HG02885 (cell line): ENCODE measurements at regions not wholly inside any gene's neighbourhood (a gene's known extent, or its start where the extent isn't known, plus 50 kb on each side); places are given as distances from the start of the nearest gene placed in this dataset.

Experiments
- ATAC-seq: cut with Tn5 transposase; IDR thresholded peaks from one replicate; pipeline ENCODE4 v1.9.1; 2021; ENCODE audit warnings: mild to moderate bottlenecking; ENCODE audit not compliant: unreplicated experiment, poor library complexity

DNA sequence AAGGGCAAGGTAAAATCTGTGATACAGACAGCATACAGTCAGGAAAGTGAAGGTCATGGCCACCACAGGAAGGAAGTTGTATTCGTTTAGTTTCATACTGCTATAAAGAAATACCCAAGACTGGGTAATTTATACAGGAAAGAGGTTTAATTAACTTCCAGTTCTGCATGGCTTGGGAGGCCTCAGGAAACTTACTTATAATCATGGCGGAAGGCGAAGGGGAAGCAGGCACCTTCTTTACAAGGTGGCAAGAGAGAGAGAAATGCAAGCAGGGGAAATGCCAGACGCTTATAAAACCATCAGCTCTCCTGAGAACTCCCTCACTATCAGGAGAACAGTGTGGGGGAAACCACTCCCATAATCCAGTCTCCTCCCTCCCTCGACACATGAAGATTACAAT is 353.7 kb upstream of the SEMA6D start:
- no peak for ATAC-seq

DNA sequence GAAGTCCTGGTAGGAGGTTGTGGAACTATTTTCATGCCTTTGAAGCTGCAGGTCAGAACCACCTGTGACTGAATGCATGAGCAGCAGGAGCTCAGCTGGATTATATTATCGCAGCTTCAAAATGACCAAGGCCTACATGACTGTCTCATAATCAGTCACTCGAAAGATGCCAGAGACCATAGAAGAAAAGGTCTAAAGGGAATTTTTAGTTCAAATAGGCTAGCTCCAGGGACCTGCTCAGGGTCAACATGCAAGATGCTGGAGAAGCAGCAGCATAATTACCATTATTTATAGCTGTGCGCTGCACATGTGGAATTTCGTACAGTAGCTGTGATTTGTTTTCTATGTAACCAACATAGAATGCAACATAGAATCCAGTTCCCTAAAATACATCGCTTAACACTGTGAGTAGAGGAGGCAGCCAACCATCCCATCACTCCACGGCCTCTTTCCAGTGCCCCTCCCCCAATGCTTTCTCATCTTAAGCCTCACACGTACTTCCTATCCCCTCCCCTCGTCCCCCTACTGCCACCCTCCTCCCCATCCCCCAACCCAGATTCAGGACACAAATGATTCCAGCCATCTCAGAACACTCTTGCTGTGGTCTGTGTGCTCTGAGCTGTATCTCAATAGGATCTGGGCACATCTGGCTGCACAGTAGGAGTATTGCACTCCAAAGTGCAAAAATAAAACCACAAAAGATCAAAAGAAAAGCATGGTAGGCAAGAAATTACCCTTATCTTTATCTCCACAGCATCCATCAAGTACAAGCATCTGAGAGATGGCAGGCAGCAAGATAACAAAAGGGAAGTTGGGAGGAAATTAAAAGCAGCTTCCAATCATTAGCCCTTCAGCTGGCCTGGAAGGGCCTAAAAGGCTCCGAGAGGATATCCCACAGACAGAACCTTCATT is 352.8 kb upstream of the SEMA6D start:
- no peak for ATAC-seq

DNA sequence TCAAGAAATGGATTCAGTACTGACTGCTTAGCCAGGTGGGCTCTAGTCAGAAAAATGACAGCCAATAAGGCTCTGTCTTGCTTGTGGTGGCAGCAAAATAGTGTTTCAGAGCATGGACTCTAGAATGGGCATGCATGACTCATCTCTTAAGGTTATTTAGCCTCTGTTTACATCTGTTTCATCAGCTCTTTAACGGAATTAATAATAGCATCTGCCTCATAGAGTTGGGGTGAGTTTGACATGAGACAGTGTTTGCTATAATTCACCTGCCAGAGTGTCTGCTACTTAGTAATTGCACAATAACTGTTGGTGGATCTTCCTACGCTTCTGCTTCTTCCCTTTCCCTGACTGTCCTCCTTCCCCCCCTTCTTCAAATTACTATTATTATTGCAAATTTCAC is 350.4 kb upstream of the SEMA6D start:
- no peak for ATAC-seq

DNA sequence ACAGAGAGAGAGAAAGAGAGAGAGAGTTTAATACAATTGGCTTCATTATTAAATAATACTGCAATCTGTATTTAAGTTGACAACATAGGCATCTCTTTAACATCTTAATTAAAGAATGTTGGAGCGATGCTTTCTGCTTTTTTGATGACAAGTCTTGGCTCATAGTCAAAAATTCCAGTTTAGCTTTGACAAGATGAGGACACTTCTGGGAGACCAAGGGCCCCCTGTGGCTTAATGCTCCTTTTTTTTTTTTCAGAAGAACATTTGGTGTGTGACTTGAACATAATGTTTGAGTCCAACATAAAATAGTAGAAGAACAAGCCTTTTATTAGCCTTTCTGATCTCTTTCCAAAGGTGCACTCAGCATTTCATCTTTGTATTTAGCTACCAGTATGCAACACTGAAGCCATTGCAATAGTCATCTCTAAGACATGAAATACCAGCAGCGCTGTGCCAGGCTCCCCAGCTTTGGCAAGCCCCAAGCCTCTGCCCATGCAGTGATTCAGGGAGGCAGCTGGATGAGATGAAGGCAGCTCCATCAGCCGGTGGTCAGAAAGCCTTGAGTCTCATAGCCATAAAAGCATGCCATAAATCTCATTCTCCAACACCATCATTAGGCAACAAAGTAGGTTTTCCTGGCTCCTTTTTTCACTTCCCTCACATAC is 349.4 kb upstream of the SEMA6D start:
- no peak for ATAC-seq

GRCh38 chr15:47371939-47372338 is 345.4 kb upstream of the SEMA6D start:
- ATAC-seq, result no peak

DNA sequence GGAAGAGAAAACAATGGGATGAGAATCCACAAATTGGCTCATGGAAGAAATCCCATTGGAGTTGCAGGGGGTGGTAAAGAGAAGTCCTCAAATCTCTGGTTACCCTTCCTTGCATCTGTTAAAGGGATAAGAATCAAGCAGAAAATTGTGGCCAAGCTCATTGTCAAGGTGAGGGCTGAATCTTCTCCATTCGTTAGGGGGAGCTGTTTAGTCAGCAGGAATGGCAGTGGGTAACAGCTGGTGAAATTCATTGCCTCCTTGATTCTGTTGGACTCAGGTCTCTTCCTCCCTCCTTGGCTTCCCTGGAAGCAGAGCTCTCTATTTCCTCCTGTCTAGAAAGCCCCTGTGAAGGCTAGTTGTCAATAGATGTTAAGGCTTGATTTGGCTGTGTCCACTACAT is 343.1 kb upstream of the SEMA6D start:
- no peak for ATAC-seq

DNA sequence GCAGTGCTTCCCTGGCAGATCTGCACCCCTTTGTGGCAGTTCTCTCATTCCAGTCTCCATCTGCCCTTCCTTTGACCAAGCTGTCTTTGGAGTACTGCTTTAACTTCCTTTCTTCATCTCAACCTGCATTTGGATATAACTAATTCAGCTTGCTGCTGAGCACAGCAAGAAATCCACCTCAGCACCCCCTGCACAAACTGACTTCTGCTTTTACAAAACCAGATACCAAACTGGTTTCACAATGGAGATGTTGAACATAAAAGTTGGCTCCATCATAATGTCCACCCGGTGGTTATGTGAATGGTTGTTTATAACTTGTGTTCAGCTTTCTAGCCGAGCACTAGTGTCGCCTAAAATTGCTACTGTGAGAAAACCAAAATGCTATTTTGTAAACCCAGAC is 341.1 kb upstream of the SEMA6D start:
- ATAC-seq, result no peak

DNA sequence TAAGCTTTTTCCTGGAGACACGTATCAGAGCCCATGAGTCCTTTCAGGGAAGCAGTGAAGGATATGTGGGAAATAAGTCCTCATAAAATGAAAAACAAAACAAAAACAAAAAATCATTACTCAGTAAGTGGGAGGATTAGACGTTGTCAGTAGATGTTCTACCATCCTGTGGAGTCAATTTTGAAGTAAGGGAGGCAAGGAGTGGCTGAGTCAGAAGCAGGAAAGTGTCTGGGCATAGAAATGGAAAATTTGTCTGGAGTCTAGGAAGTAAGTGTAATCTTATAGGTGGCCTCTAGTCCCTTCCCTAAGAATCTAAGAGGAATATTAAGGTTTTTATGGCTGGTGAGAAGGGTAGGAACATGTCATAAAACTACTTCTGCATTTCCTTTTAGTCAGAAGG is 339.8 kb upstream of the SEMA6D start:
- no peak for ATAC-seq

- no peak for ATAC-seq
These were observed 338.8 kb upstream of the SEMA6D start for GRCh38 chr15:47378527-47378926.

DNA sequence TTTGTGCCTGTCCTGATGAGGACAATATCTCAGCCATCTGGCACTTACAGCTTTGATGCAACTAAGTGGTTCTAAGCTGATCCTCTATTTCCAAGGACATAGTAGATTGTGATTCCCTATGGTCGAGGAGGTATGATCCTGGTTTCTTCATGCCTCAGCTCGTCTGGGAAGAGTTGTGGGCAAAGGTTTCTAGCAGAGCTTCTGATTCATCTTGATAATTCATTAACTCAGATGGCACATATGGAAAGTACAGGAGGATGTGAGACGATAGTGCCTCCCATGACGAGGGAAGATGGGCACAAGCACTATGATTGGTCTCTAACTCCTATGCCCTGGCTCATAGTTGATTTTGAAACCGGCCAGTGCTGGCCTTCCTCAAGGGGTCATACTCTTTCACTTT is 334.2 kb upstream of the SEMA6D start:
- no peak for ATAC-seq

DNA sequence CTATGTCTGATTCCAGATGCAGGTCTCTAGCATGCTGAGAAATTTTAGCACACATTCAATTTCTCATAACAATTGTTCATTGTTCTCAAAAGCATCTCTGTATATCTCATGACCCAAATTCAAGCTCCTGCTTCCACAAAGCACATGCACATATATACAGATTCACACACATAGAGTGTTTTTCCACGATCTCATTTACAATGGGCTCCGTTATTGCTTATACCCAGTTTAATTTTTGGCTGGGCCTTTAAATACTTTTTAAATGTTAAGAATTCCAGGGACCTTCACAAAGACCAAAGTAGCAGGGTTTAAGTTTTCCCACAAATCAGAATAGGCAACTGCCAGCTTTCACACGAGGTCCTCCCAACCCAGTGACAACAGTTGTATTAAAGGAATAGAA is 333.5 kb upstream of the SEMA6D start:
- ATAC-seq, result no peak

GRCh38 chr15:47384341-47384740 is 333.0 kb upstream of the SEMA6D start:
- ATAC-seq, result no peak

- ATAC-seq, result no peak
These were observed 332.5 kb upstream of the SEMA6D start for GRCh38 chr15:47384776-47385175.

DNA sequence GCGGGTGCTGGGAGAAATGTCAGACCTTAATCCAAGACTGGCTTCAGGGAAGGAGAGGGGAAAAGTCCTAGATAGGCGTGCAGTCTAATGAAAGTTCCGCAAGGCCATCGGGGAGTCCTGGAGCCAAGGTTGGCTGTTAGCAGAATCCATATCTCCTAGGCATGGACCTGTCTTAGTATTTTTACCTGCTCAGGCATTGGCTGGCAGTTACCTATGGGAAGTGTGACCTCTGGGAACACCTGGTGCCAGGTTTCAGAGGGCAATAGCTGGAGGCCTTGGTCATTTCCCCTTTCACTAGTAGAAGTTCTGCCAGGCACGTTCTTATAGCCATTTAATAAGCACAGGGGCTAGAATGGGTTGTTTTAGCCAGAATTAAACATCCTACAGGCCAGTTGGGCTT is 330.8 kb upstream of the SEMA6D start:
- ATAC-seq, result no peak

DNA sequence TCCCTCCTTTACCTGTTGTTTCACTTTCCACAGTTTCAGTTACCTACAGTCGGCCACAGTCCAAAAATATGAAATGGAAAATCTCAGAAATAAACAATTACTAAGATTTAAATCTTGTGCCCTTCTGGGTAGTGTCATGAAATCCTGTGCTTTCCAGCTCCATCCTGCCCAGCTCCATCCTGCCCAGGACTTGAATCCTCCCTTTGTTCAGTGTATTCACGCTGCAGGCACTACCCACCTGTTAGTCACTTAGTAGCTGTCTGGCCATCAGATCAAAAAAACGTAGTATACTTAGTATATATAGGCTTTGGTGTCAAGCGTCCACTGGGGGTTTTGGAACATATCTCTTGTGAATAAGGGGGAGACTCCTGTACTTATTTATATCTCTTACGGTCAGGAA is 329.0 kb upstream of the SEMA6D start:
- no peak for ATAC-seq

DNA sequence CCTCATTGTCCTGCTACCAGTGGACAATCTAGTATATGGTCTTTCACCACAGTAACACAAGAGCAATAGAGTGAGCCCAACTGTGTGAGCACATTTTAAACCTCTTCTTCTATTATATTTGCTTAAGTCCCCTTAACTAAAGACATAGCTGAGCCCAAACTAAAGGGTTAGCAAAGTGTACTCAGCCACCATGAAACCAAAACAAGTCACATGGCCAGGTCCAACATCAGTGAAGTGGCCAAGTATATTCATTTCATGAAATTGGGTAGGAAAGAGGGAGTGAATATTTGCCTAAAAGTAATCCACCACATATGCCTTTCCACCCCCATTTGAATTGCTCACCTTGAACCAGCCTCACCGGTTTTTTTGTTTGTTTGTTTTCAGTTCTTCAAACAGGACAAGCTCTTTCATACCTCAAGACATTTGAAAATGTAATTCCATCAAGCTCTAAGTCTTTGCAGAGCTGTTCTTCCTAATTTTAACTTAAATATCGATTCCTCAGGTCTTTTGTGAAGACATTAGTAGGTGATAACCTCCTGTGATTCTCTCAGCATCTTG is 327.0 kb upstream of the SEMA6D start:
- no peak for ATAC-seq

GRCh38 chr15:47394286-47394809 is 323.0 kb upstream of the SEMA6D start:
- no peak for ATAC-seq

DNA sequence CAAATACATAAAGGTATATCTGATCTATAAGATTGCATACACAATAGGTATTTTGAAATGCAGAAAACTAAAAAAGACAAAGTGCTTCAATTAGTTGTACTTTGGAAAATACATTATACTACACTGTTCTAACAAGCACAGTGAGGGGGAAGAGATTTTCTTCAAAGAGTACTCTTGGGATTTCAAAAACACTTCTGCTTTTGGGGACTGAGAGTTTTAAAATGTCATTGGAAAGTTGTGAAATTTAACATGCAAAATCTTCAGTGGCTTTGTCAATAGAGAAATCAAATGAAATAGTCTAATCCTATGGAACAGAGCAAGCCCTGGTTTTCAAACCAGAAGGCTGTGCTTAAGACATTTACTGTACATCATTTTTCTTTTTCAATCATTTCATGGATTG is 322.2 kb upstream of the SEMA6D start:
- ATAC-seq, result no peak

DNA sequence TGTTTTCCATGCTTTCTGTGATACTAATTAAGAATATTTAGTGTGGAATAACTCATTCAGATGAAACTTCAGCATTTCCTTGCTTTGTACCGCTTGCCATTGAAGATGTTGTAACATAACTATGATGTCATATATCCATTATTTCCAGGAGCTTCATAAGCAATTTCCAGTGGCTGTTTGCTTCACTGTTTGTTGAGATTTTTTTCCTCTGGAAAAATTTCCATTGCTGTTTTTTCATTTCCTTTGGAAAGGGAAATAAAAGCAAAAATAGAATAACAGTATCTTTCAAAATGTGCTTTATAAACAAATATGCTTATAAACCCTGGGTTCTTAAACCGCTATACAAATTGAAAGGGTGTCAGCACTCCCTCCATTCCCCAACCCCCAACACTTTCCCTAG is 319.6 kb upstream of the SEMA6D start:
- no peak for ATAC-seq

- no peak for ATAC-seq
These were observed 319.2 kb upstream of the SEMA6D start for GRCh38 chr15:47398132-47398531.

GRCh38 chr15:47398594-47398993 is 318.7 kb upstream of the SEMA6D start:
- ATAC-seq, result no peak
